ENCODE measurements at regions not wholly inside any gene's neighbourhood (a gene's known extent, or its start where the extent isn't known, plus 50 kb on each side); places are given as distances from the start of the nearest gene placed in this dataset.

- ATAC-seq (ENCODE audit: insufficient read depth, low read depth) = no peak
- no peak for TF ChIP-seq CTCF (IDR thresholded peaks at IDR 0.05; ENCODE audit: borderline replicate concordance, extremely low read depth, low read length, poor library complexity, severe bottlenecking)
- TF ChIP-seq EZH2 (IDR thresholded peaks at IDR 0.05; ENCODE audit: borderline replicate concordance, low read depth, low read length, severe bottlenecking) = no peak
These were observed 304.9 kb upstream of the NBEA start for GRCh38 chr13:34637138-34637537.

GRCh38 chr13:34637636-34638035 is 304.4 kb upstream of the NBEA start:
- Histone ChIP-seq H3K4me3 (ENCODE audit: low read depth in 1 of 2, low read length in 2 of 2) (no peak overlapping the region), H3K27ac (ENCODE audit: low read length) (no peak overlapping the region), H3K27me3 (ENCODE audit: insufficient read depth, low read length, poor library complexity) (no peaks in the 10 kb centered on the region), H3K9ac (ENCODE audit: low read depth, low read length) (no peak overlapping the region), H4K20me1 (ENCODE audit: insufficient read depth, low read length) (no peaks in the 10 kb centered on the region), H2AFZ (ENCODE audit: low read depth, low read length) (no peak overlapping the region), H3K4me2 (ENCODE audit: insufficient read depth, low read length) (no peak overlapping the region), H3K9me3 (ENCODE audit: insufficient read depth, low read length, severe bottlenecking) (no peaks in the 10 kb centered on the region), H3K79me2 (ENCODE audit: insufficient read depth, low read length) (no peaks in the 10 kb centered on the region), H3K4me1 (ENCODE audit: insufficient read depth, low read length) (no peaks in the 10 kb centered on the region), H3K36me3 (ENCODE audit: insufficient read depth, low read length) (no peaks in the 10 kb centered on the region)
- TF ChIP-seq CTCF (IDR thresholded peaks at IDR 0.05; ENCODE audit: borderline replicate concordance, extremely low read depth, low read length, poor library complexity, severe bottlenecking) = no peak
- no peak for TF ChIP-seq EZH2 (IDR thresholded peaks at IDR 0.05; ENCODE audit: borderline replicate concordance, low read depth, low read length, severe bottlenecking)
- no peak for ATAC-seq (ENCODE audit: insufficient read depth, low read depth)
- no peak for DNase-seq

More at GRCh38 chr13:34637138-34637537, 304.9 kb upstream of the NBEA start:
- no peak overlapping the region for H3K9ac ChIP-seq (ENCODE audit: low read depth, low read length)
- H3K79me2 ChIP-seq (ENCODE audit: insufficient read depth, low read length) = no peaks in the 10 kb centered on the region
- no peaks in the 10 kb centered on the region for H3K36me3 ChIP-seq (ENCODE audit: insufficient read depth, low read length)
- no peak overlapping the region for H3K4me2 ChIP-seq (ENCODE audit: insufficient read depth, low read length)
- DNase-seq = no peak
- H3K27me3 ChIP-seq (ENCODE audit: insufficient read depth, low read length, poor library complexity) = no peaks in the 10 kb centered on the region
- no peak overlapping the region for H3K27ac ChIP-seq (ENCODE audit: low read length)
- no peaks in the 10 kb centered on the region for H4K20me1 ChIP-seq (ENCODE audit: insufficient read depth, low read length)
- no peak overlapping the region for H2AFZ ChIP-seq (ENCODE audit: low read depth, low read length)
- H3K9me3 ChIP-seq (ENCODE audit: insufficient read depth, low read length, severe bottlenecking) = no peaks in the 10 kb centered on the region
- H3K4me3 ChIP-seq (ENCODE audit: low read depth in 1 of 2, low read length in 2 of 2) = no peak overlapping the region
- no peaks in the 10 kb centered on the region for H3K4me1 ChIP-seq (ENCODE audit: insufficient read depth, low read length)

- TF ChIP-seq EZH2 (IDR thresholded peaks at IDR 0.05; ENCODE audit: borderline replicate concordance, low read depth, low read length, severe bottlenecking) = no peak
- TF ChIP-seq CTCF (IDR thresholded peaks at IDR 0.05; ENCODE audit: borderline replicate concordance, extremely low read depth, low read length, poor library complexity, severe bottlenecking) = no peak
- no peaks in the 10 kb centered on the region for H3K79me2 ChIP-seq (ENCODE audit: insufficient read depth, low read length)
- no peaks in the 10 kb centered on the region for H3K36me3 ChIP-seq (ENCODE audit: insufficient read depth, low read length)
- H3K4me3 ChIP-seq (ENCODE audit: low read depth in 1 of 2, low read length in 2 of 2) = no peak overlapping the region
- no peak for DNase-seq
- no peak overlapping the region for H3K27ac ChIP-seq (ENCODE audit: low read length)
- H2AFZ ChIP-seq (ENCODE audit: low read depth, low read length) = no peak overlapping the region
- no peak overlapping the region for H3K4me2 ChIP-seq (ENCODE audit: insufficient read depth, low read length)
- no peaks in the 10 kb centered on the region for H3K4me1 ChIP-seq (ENCODE audit: insufficient read depth, low read length)
- H3K27me3 ChIP-seq (ENCODE audit: insufficient read depth, low read length, poor library complexity) = no peaks in the 10 kb centered on the region
- no peak overlapping the region for H3K9ac ChIP-seq (ENCODE audit: low read depth, low read length)
- no peak for ATAC-seq (ENCODE audit: insufficient read depth, low read depth)
- H3K9me3 ChIP-seq (ENCODE audit: insufficient read depth, low read length, severe bottlenecking) = no peaks in the 10 kb centered on the region
- no peaks in the 10 kb centered on the region for H4K20me1 ChIP-seq (ENCODE audit: insufficient read depth, low read length)
These were observed 303.2 kb upstream of the NBEA start for GRCh38 chr13:34638897-34639296.

Data from DND-41 (cell line).